Kidney (tissue), 13 donors: ENCODE measurements at regions not wholly inside any gene's neighbourhood (a gene's known extent, or its start where the extent isn't known, plus 50 kb on each side); places are given as distances from the start of the nearest gene placed in this dataset.

Experiments
- DNase-seq, 5 donors: peaks; one replicate each; pipeline ENCODE4 v3.0.0-alpha.2; 2013 to 2020
- FAIRE-seq: peaks from 2 replicates; lab custom pipeline; 2012; peaks lifted over from hg19 to GRCh38; lab: Jason Lieb, UNC
- H3K27ac ChIP-seq, 2 donors: one replicate each; pipeline ENCODE4 v1.7.0; 2013; ENCODE audit warnings: low read depth in 2 of 2, low read length in 2 of 2, inconsistent platforms in 1 of 2
- H3K27me3 ChIP-seq: one replicate; pipeline ENCODE4 v1.7.1; 2013; ENCODE audit warnings: low read length, inconsistent platforms; ENCODE audit not compliant: control insufficient read depth, insufficient read depth
- H3K36me3 ChIP-seq, 3 donors: one replicate each; pipeline versions ENCODE4 v1.7.0 to v1.7.1; 2013; ENCODE audit warnings: low read length in 3 of 3, control low read depth in 1 of 3, inconsistent platforms in 1 of 3; ENCODE audit not compliant: insufficient read depth in 3 of 3, control insufficient read depth in 2 of 3
- H3K4me1 ChIP-seq, 3 donors: one replicate each; pipeline versions ENCODE4 v1.7.0 to v1.7.1; 2013; ENCODE audit warnings: low read length in 3 of 3, inconsistent platforms in 1 of 3, low read depth in 1 of 3; ENCODE audit not compliant: control insufficient read depth in 2 of 3, insufficient read depth in 2 of 3
- H3K4me3 ChIP-seq, 3 donors: one replicate each; pipeline versions ENCODE4 v1.7.0 to v1.8.1; 2013; ENCODE audit warnings: low read length in 3 of 3, control low read depth in 1 of 3, inconsistent platforms in 1 of 3
- H3K9ac ChIP-seq, 3 donors: one replicate each; pipeline versions ENCODE4 v1.7.0 to v1.7.1; 2013; ENCODE audit warnings: low read length in 3 of 3, control low read depth in 1 of 3, inconsistent platforms in 1 of 3
- H3K9me3 ChIP-seq, 3 donors: one replicate each; pipeline versions ENCODE4 v1.7.0 to v1.7.1; 2013; ENCODE audit warnings: low read length in 3 of 3, control low read depth in 1 of 3, inconsistent platforms in 1 of 3; ENCODE audit not compliant: control insufficient read depth in 2 of 3, insufficient read depth in 1 of 3
- CTCF ChIP-seq: IDR thresholded peaks from 3 replicates; pipeline ENCODE4 v1.5.1; 2012; ENCODE audit warnings: mild to moderate bottlenecking, moderate library complexity, borderline replicate concordance; ENCODE audit not compliant: insufficient read depth; ENCODE audit errors: extremely low read depth
- intact Hi-C: fragments of 100-400 bp; cut with DNase I; formaldehyde crosslinking; loops from one replicate; pipeline ENCODE4 v1.11.1; 2022
- donor health status: control.
- donor health status: control.
- donor health status: control.
- donor health status: control.
- donor health status: control.
- donor health status: DM: yes; HTN: yes; CAD: no.
- donor health status: Normal renal cell carcinoma (clear cell type).

GRCh38 chr7:82528577-82529310 lies 85.2 kb upstream of the CACNA2D1 start:
- Histone ChIP-seq H3K9ac (no peak overlapping the region), H3K4me3 (no peak overlapping the region), H3K36me3 (no peaks in the 10 kb centered on the region), H3K27me3 (no peaks in the 10 kb centered on the region), H3K4me1 (no peaks in the 10 kb centered on the region), H3K9me3 (no peaks in the 10 kb centered on the region), H3K27ac (no peak overlapping the region)
- DNase-seq (no peak), FAIRE-seq (no peak)
- no peak for TF ChIP-seq CTCF
- intact Hi-C loops = no loop called here

- no peak overlapping the region for H3K27ac ChIP-seq
Measured at GRCh38 chr7:82527851-82528250, 84.3 kb upstream of the CACNA2D1 start.

GRCh38 chr7:82521906-82522445 lies 78.4 kb upstream of the CACNA2D1 start:
- no peak for DNase-seq

More at GRCh38 chr7:82527851-82528250, 84.3 kb upstream of the CACNA2D1 start:
- Histone ChIP-seq H3K36me3 (no peaks in the 10 kb centered on the region), H3K9ac (no peak overlapping the region), H3K9me3 (no peaks in the 10 kb centered on the region), H3K4me1 (no peaks in the 10 kb centered on the region), H3K27me3 (no peaks in the 10 kb centered on the region), H3K4me3 (no peak overlapping the region)
- no peak for FAIRE-seq
- DNase-seq = no peak
- intact Hi-C loops = no loop called here
- no peak for TF ChIP-seq CTCF

More at GRCh38 chr7:82521906-82522445, 78.4 kb upstream of the CACNA2D1 start:
- H3K27ac ChIP-seq = no peak overlapping the region
- H3K4me3 ChIP-seq = no peak overlapping the region
- FAIRE-seq = no peak
- no peaks in the 10 kb centered on the region for H3K9me3 ChIP-seq
- H3K27me3 ChIP-seq = no peaks in the 10 kb centered on the region
- H3K9ac ChIP-seq = no peak overlapping the region
- intact Hi-C loops = no loop called here
- TF ChIP-seq CTCF = no peak
- no peaks in the 10 kb centered on the region for H3K36me3 ChIP-seq
- H3K4me1 ChIP-seq = no peaks in the 10 kb centered on the region
